H1 (cell line): ENCODE measurements at regions not wholly inside any gene's neighbourhood (a gene's known extent, or its start where the extent isn't known, plus 50 kb on each side); places are given as distances from the start of the nearest gene placed in this dataset.

ENCODE experiments used
- CHD2 ChIP-seq: IDR thresholded peaks from 2 replicates; pipeline ENCODE4 v1.6.1; 2012; ENCODE audit warnings: low read length, improper control_type of control experiment
- CREB1 ChIP-seq: IDR thresholded peaks from 2 replicates; pipeline ENCODE4 v1.6.1; 2012; ENCODE audit warnings: inconsistent platforms
- EP300 ChIP-seq, 2 experiments: IDR thresholded peaks; 1 replicate in 1 of 2; 2 replicates in 1 of 2; pipeline ENCODE4 v1.6.1; 2011 to 2012; ENCODE audit warnings: low read depth in 2 of 2, low read length in 2 of 2, mild to moderate bottlenecking in 2 of 2, borderline replicate concordance in 1 of 2, inconsistent platforms in 1 of 2, moderate library complexity in 1 of 2
- EZH2 ChIP-seq: fragments of 200-600 bp; sonication (generic); IDR thresholded peaks from 2 replicates; pipeline ENCODE4 v1.7.1; 2012; ENCODE audit warnings: low read depth, mild to moderate bottlenecking, moderate library complexity, low read length, inconsistent platforms; ENCODE audit not compliant: severe bottlenecking
- HDAC6 ChIP-seq: IDR thresholded peaks from one replicate; pipeline ENCODE4 v1.7.1; 2012; ENCODE audit warnings: low read depth, mild to moderate bottlenecking, inconsistent platforms, low read length, moderate library complexity
- POLR2A ChIP-seq, 2 experiments: IDR thresholded peaks; 1 replicate in 1 of 2; 2 replicates in 1 of 2; pipeline ENCODE4 v1.6.1; 2011; ENCODE audit warnings: low read depth in 2 of 2, low read length in 2 of 2, mild to moderate bottlenecking in 2 of 2; ENCODE audit errors: control extremely low read depth in 1 of 2
- POLR2AphosphoS5 ChIP-seq: IDR thresholded peaks from 2 replicates; pipeline ENCODE4 v1.6.1; 2011; ENCODE audit warnings: low read depth, low read length
- RNF2 ChIP-seq: fragments of 200-900, 300-1000 bp; sonication (generic); IDR thresholded peaks from 2 replicates; pipeline ENCODE4 v1.7.1; 2016; ENCODE audit warnings: borderline replicate concordance, low read depth, mild to moderate bottlenecking, antibody characterized with exemption, low read length; ENCODE audit not compliant: poor library complexity, severe bottlenecking; ENCODE audit errors: missing control alignments
- TF ChIP-seq, protein P1 (sequence below), 3 experiments: IDR thresholded peaks; 1 replicate in 2 of 3; 2 replicates in 1 of 3; pipeline versions ENCODE4 v1.5.1 to v1.6.1; 2011; ENCODE audit warnings: low read length in 3 of 3, mild to moderate bottlenecking in 3 of 3, inconsistent platforms in 2 of 3, low read depth in 1 of 3, moderate library complexity in 1 of 3; ENCODE audit not compliant: insufficient read depth in 1 of 3; ENCODE audit errors: control extremely low read depth in 1 of 3
- TF ChIP-seq, protein P2 (sequence below): IDR thresholded peaks from 2 replicates; pipeline ENCODE4 v1.6.1; 2011; ENCODE audit warnings: low read depth, mild to moderate bottlenecking, low read length; ENCODE audit not compliant: insufficient read depth

DNA sequence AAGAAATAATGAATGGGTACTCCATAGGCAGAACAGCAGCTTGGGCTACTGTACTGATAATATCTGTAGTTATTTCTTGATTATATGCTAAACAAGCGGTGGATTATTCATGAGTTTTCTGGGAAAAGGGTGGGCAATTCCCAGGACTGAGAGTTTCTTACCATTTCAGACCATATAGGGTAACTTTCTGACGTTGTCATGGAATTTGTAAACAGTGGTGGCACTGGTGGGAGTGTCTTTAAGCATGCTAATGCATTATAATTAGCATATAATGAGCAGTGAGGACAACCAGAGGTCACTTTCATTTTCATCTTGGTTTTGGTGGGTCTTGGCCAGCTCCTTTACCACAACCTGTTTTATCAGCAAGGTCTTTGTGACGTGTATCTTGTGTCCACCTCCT lies 399.7 kb downstream of the CDC14C start:
- TF ChIP-seq EZH2, result no peak
- no peak for TF ChIP-seq CREB1
- TF ChIP-seq, protein P1, sequence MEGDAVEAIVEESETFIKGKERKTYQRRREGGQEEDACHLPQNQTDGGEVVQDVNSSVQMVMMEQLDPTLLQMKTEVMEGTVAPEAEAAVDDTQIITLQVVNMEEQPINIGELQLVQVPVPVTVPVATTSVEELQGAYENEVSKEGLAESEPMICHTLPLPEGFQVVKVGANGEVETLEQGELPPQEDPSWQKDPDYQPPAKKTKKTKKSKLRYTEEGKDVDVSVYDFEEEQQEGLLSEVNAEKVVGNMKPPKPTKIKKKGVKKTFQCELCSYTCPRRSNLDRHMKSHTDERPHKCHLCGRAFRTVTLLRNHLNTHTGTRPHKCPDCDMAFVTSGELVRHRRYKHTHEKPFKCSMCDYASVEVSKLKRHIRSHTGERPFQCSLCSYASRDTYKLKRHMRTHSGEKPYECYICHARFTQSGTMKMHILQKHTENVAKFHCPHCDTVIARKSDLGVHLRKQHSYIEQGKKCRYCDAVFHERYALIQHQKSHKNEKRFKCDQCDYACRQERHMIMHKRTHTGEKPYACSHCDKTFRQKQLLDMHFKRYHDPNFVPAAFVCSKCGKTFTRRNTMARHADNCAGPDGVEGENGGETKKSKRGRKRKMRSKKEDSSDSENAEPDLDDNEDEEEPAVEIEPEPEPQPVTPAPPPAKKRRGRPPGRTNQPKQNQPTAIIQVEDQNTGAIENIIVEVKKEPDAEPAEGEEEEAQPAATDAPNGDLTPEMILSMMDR (IDR thresholded peaks at IDR 0.05; ENCODE audit: control extremely low read depth in 1 of 3, insufficient read depth in 1 of 3, low read depth in 1 of 3, low read length in 3 of 3), result no peak
- TF ChIP-seq, protein P2, sequence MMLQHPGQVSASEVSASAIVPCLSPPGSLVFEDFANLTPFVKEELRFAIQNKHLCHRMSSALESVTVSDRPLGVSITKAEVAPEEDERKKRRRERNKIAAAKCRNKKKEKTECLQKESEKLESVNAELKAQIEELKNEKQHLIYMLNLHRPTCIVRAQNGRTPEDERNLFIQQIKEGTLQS, result no peak
- no peak for TF ChIP-seq POLR2A (IDR thresholded peaks at IDR 0.05; ENCODE audit: control extremely low read depth in 1 of 2, low read depth in 2 of 2, low read length in 2 of 2)
- TF ChIP-seq EP300 (IDR thresholded peaks at IDR 0.05; ENCODE audit: borderline replicate concordance in 1 of 2, low read depth in 2 of 2, low read length in 2 of 2), result no peak
- no peak for TF ChIP-seq HDAC6
- no peak for TF ChIP-seq CHD2
- TF ChIP-seq RNF2, result no peak
- no peak for TF ChIP-seq POLR2AphosphoS5
